ENCODE measurements at regions not wholly inside any gene's neighbourhood (a gene's known extent, or its start where the extent isn't known, plus 50 kb on each side); places are given as distances from the start of the nearest gene placed in this dataset.

DNA sequence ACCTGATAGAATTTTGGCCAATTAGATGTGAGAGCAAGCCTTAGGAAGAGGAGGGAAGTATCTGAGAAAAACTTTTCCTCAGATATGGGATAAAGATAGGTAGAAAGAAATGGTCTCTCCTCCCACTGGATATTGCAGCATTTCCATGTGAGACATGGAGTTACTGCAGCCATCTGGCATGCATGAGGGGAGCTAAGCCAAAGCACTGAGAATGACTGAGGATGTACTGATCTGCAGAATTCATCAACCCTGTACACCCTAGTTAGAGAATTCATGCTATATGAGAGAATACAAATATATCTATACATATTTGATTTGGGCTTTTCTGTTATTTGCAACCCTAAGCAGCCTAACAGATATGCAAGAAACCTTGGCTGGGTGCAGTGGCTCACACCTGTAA, 52.5 kb upstream of the RPL34 start:
- no peak for DNase-seq

DNA sequence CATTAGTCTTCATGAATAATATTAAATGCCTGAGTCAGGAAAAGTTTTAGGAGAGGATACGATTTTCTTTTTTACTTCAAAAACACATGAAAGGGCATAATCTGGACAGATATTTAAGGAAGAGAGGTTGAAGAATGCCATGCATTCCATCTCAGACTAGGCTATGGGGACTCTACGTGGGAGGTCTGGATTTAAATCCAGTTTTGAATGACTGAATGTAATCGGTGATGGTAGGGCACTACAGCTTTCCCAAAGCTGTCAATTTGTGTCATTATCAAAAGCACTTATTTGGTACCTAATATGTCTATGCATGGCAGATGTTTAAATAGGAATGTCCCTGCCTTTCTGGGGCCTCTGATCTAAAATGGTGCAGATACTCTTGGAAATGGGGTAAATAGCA, 59.3 kb upstream of the RPL34 start:
- DNase-seq, result no peak

DNA sequence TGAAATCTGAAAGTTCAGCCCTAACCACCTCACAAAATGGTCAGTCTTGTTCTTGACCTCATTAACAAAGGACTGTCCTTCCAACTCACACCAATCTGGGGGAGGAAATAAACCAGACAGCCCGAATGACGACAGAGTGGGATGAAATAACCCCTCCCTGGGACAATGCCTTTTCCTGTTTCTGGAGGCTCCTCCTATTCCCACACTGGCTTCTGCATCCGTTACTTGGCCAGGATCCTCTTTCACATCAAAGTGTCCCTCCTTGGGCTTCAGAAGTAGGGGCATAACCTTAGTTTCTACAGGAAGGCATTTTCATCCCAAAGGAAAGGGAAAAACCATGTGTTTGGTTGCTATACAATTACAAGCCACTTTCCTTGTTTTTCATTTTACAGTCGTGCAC, 59.8 kb upstream of the RPL34 start:
- DNase-seq, result no peak

DNA sequence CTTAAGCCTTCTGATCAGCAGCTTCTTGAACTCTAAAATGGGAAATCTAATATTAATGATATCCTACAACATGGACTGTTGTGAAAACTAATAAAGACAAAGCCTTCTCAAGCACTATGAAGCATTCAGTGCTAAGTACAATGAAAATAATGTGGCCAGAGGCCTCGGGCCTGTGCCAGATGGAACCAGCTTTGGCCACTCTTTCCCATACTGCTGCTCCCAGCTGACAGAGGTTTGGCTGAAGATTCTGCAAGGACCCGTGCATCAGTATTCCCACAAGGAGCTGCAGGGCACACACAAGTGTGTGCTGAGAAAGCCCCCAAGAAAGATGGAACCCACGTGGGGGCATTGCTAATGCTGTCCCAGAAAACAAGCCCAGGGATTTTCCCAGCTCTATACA, 60.5 kb upstream of the RPL34 start:
- DNase-seq, result no peak

DNA sequence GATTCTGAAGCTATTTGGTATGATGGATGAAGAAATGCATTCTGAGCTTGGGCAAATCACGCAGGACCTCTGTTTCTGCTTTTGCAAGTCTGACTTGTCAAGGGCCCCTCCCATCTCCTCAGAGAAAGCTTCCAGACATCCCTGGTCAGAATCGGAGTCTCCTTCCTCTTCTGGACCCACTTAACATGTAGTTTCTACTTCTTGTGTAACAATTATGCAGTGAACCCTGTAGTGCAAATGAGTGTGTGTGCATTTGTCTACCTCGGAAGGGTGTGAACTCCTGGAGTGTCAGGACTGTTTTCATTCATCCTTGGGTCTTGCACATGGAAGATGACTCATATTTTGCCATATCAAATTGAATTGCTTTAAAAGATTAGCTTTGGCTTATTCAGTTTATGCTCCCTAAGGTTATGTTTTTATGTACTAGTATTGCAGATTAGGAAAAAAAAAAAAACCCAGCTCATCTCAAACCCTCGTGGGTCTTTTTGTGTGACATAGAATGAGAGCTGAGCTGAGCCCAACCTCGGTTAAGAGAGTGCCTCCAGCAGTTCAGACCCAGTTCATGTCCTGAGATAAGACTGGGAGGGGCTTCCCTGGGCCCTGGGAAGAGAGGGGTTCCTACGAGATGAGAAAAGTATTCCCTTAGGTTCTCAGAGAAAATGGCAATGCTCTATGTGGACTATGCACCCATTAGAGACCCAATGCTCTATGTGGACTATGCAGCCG, 61.1 kb upstream of the RPL34 start:
- DNase-seq, result no peak

DNA sequence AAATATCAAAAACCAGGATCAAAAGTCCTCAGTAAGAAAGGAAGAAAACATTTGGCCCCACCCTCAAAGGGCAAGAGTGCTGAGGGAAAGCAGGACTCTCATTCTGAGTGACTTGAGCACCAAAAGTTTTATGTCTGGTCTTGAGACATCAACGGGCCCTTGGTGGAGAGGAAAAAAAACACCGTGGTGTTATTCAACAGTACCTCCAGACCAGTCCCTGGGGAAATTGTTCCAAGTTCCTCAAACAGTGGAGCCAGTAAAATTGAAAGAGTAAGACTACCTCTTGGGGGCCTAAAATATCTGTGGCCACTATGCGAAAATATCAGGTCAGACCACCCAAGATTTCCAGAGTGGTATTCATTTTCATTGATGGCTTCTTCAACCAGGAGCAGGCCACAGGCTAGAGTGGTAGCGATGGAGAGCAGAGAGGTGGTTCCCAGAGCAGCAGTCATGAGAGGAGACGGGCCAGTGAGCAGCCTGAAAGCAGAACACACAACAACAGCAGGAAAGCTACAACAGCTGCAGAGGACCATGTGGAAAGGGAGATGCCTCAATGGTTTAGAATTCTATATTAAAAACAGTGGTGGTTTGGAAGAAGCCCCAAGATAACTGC, 63.7 kb upstream of the RPL34 start:
- DNase-seq, result no peak

DNA sequence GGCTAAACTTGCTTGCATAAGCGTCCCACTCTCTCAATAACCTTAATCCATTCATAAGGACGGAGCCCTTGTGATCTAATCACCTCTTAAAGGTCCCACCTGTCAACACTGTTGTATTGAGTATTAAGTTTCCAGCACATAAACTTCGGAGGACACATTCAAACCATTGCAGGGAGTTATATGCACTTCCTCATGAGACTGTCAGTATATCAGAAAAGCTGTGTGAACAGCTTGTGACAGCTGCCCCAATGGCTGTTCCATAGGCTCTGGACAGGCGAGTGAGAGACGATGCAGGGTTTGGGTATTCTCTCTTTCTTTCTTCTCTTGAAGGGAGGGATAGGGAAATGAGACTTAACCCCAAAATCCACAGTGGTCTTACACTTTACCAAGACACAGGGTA, 64.2 kb upstream of the RPL34 start:
- no peak for DNase-seq

DNA sequence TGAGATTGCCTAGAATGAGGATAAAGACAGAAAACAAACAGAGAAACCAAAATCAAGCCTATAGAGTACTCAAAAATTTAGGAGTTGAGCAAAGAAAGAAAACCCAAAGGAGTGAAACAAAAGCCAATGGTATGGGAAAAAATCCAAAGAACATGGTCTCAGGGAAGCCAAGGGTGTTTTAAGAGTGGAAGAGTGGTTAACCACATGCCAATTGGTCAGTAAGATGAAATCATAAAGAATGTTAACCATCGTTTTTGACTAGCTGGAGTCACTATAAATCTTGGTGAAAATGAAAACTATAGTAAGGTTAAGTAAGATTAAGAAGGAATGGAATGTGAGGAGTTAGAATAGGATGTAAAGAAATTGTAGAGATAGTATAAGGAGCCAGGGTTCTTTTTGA, 64.7 kb upstream of the RPL34 start:
- DNase-seq, result no peak

DNA sequence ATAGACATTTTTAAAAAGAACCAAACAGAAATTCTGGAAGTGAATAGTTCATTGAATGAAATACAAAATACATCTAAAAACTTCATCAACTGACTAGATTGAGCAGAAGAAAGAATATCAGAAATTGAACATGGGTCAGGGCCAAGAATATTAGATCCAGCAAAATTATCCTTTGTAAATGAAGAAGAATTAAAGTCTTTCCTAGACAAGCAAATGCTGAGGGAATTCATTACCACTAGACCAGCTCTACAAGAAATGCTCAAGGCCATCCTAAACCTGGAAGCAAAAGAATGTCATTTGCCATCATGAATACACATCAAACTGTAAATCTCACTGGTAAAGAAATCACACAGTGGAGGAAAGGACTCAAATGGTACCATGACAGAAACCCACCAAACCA, 72.7 kb upstream of the RPL34 start:
- no peak for DNase-seq

DNA sequence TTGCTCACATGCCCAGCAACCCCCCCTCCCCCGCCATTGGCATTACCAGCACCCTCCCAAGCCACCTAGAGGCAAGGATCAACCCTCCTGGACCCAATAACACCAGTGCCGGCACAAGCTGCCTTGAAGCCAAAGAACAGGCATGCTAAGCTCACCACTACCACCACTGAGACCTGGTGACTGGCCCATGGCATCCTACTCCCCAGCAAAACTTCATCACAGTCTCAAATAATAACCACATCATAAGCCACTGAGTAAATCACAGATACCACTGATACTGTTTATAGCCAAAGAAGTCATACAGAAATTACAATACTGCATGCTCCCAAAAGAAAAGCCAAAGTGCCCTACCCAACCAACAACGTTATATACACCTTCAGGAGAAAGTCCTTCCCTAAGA, 73.6 kb upstream of the RPL34 start:
- DNase-seq, result no peak

DNA sequence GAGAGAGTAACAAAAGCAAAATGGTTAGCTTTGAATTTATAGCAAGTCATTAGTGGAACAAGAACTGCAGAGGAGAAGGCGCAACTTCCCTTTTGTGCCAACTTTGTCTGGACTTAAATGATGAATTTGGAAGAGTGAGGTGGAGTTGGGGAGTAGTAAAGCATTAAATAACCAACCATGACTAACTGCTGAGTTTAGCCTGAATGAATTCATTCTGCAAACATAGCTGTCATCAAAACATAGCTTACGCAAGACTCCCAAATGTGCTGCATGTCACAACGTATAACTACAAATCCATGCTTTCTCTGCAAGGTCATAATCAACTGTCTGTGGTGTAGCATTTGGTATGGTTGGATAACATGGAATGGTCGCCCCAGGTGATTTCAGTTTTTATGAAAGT, 75.9 kb upstream of the RPL34 start:
- no peak for DNase-seq

DNA sequence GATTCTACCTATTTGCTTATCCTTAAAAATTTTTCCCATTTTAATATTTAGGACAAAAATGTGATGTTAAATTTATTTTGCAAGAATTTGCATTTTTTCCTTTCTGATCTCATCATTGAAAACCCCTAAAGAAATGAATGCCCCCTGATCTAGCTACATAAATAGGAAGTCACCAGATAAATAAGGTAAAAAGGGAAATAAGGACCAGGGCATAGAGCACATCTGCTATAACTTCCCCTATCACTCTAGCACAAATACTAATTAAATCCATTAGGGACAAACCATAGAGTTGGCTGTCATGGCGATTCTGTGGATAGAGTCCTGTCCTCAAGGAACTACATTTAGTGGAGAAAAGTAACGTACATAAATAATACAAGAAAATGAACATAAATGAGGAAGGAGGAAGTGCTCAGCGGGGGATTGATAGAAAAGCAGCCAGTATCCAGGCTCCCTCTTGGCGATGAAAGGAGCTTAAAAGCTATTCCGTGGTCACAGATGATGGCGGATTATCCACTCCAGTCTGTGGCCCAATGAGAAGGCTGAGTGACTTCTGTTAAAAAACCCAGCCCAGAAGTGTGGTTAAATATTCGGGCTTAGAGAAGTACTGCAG, 76.9 kb upstream of the RPL34 start:
- DNase-seq, result no peak

DNA sequence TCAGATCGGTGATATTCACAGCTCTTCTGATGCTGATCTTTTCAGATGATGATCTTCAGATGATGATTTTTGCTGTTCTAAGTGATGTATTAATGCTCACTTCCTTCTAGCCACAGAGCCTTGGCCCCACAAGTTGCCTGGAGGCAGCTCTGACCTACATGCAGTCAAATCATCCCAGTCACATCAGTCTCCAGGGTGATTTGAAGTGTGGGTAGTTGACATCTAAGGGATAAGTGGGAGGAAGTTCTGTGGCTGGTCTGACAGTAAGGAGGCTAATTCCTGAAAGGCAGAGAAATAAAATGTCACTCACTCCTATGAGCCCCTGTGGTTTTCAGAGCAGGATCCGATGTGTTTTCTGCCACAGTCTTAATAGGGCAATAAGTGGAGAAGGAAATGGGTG, 79.8 kb upstream of the RPL34 start:
- no peak for DNase-seq

DNA sequence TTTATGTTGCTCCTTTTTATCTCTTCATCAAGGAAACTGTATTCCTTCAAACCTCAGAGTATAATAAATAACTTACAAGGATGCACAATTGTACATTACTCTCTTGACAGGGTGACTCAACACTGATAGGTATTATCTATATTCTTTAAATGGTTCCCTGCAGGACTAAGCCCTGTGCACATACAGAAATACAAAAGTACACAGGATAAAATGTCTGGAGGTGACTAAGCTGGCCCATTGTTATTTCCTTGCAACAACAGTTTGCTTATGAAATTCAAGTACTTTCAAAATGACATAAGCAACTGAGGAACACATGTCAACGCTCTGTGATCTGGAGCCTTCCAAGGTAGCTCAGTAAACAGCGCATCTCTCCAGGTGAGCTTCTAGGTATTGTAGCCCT, 83.8 kb upstream of the RPL34 start:
- no peak for DNase-seq

DNA sequence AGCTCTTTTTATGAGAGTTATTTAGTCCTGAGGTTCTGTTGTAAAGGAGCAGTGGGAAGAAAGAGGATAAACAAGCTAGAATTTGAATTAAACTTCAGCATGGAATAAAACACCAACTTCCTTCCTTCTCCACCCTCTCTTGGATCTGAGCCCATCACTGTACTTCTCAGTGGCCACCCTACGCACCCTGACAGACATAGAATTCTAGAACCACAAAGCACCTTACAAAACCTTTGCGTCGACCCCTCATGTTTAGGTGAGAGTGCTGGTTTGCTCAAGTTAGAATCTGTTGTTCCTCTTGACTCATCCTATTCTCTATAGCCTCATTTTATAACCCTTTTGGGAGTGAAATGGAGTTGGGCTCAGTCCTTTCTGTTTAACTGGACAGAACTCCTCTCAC, 84.6 kb upstream of the RPL34 start:
- DNase-seq, result no peak

DNA sequence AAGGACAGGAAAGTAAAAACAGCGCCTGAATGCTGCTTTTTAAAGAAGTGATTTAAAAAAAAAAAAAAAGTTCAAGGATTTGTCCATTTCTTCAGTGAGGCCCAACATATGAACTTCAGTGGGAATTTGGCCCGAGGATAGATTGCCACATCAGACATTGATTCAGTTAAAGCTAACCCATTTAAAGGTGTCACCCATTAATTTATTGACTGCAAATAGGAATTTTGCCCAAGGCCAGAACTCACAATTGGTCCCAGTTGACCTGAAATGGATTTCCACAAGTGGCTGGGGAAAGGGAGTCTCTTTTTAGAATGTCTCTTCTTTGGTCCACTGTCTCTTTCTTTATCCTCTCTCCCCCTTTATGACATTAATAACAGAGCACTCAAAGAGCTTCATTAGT, 86.5 kb upstream of the RPL34 start:
- no peak for DNase-seq

DNA sequence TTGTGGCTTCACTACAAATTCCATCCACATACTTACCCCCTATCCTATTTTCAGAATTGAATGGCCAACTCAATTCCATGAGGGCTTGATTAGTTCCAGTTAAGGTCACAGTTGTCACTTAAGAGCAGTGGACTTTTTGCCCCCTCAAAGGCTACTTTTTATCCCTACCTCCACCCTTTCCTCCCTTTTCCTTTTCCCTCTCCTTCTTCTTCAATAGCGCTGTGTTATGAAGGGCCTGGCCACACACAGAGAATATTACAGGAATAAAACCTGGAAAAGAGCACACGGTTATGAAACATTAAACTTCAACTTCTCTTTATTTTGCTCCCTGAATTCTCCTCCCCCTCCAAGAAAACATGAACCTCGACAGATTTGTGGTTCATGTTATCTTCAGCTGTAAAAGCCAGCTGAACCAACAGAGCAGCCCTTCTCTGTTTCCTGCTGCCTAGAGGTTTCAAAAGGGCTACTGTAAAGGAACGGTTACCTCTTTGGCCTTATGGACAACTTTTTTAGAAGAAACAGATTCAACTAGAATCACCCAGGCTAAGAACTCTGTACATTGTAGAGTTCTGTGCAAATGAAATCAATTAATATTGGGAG, 87.0 kb upstream of the RPL34 start:
- DNase-seq, result no peak

DNA sequence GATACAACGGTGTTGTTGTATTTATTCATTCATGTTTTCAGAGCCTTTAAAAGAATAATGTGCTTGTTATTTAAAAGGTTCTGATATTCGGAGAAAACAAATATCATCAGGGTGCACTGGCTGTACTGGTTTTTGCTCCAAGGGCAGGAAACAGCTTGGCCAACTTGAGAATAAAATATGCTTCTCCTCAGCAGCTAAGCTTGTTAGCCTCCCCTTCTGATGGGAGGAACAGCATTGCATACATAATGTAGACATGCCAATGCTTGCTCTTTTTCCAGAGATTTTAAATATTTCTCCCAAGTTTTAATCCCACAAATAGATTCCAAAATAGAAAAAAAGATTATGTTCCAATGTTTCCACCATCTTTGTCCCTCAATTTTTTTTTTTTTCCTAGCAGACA, 87.6 kb upstream of the RPL34 start:
- DNase-seq, result no peak

DNA sequence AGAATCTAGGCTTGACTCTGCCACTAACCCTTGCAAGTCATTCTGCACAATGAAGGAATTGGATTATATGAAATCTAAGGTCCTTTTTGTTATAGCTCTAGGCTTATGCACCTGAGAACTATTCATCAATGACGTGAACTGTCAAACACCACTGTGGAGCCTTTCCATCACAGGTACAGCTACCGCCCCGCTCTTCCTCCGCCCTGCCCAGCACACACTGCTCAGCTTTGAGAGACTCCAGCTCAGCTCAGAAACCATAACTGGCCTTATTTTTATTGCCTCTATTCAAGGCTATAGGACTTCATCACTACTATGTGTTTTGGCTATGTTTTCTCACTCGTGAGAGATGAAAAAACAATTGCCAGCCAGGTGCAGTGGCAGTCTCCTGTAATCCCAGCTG, 88.2 kb upstream of the RPL34 start:
- DNase-seq, result no peak

DNA sequence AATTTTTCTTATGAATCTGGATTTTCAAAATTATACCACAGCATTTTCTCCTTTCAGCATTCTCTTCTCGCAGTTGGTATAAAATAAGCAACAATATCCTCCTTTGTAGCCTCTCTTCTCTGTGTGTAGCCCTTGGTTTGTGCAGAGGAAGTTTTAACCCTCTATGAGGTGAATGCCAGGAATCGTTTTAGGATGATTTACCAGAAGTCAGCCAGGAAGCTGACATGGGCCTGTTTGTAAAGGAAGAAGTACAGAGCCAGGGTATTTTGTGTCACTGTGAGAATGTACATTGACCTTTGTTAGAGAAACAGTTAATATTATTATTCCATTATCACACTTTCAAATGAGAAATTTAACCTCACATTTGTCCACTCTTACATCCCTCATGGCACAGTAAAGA, 88.9 kb upstream of the RPL34 start:
- no peak for DNase-seq

DNA sequence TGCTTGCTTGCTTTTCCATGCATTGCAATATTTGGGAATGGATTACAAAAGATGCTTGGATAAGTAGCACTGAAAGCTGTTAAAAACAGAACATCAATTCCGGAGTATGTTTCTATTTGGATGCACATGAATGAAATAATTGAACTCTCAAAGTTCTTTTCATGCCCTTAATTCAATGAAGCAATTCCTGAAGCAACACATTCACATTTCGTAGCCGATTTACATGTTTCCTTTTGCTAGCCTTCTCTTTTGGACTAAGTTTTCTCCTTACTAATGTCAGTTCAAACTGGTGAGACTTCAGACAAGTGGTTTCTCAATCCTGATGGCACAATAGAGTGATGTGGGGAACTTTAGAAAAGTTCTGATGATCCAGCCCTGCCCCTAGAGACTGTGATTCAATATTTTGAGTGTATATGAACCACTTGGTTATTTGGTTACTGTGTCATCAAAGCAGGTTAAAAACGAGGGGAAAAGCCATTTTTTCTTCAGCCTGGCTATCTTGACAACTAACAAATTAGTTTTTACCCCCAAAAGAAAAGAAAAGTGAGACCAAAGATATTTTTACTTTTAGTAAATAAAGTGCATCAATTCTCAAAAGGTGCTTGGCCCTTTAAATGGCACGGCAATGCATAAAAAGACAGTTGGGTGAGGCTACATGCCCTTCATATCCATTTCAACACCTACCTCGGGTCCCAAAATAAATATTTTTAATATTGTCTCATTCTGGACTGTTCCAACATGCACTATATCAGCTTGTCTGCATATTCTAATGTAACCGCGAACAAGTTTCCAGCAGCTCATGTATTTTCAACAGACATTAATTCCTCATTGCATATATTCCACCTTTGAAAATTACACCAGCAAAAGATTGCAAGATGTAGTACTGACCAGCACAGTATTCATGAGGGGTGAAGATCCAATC, 90.1 kb upstream of the RPL34 start:
- no peak for DNase-seq

DNA sequence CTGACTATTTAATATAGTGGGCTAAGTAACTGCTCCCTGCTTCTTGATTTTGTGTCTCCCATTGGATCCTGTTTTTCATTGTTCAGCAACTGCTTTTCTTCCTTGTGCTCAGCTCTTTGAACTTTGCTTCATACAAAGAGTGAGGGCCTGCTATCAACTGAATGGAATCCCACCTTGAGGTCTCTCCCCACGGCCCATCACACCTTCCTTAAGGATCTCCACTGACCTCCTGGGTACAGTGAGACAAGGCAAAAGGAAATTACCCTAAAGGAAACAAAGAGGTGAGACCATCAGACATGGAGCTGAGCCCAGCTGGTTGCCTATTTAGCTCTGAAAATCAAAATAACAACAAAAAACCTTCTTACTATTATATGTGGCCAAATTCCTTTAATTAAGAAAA, 91.3 kb upstream of the RPL34 start:
- no peak for DNase-seq

DNA sequence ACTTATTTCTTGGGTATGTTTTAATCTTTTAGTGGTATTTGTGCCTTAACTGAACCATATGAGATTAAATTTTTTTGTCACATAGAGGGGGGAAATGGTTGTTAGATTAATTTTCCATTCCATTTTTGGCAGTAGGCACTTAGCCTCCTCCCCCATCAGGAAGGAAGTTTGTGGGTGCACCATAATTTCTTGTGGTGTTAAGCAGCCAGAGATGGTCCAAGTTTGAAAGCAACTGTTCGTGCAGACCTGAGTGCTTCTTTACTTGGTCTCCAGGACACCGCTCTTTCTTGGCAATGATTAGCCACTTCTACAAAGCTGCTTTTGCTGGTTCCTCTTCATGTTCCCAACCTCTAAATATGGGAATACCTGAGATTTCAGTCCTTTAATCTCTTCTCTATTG, 92.7 kb upstream of the RPL34 start:
- DNase-seq, result no peak

All from NCI-H2081 (cell line).